HepG2 (cell line): ENCODE measurements at regions not wholly inside any gene's neighbourhood (a gene's known extent, or its start where the extent isn't known, plus 50 kb on each side); places are given as distances from the start of the nearest gene placed in this dataset.

Source experiments
- BHLHE40 ChIP-seq: IDR thresholded peaks from 2 replicates; pipeline ENCODE4 v1.6.1; 2011; ENCODE audit warnings: low read length, improper control_type of control experiment
- NFE2L2 ChIP-seq: fragments of 150-350 bp; IDR thresholded peaks from 2 replicates; pipeline ENCODE4 v1.6.1; 2014; ENCODE audit warnings: low read length
- TBP ChIP-seq: sonication (generic); formaldehyde crosslinking; IDR thresholded peaks from 2 replicates; pipeline ENCODE4 v1.5.0; 2020; ENCODE audit warnings: missing genetic modification reagents
- TF ChIP-seq, protein P1 (sequence below): sonication (generic); formaldehyde crosslinking; IDR thresholded peaks from 2 replicates; pipeline ENCODE4 v1.8.0; 2022; ENCODE audit warnings: missing genetic modification reagents, mild to moderate bottlenecking, moderate library complexity, borderline replicate concordance
- TF ChIP-seq, protein P2 (sequence below): sonication (generic); formaldehyde crosslinking; IDR thresholded peaks from 2 replicates; pipeline ENCODE4 v1.5.0; 2020; ENCODE audit warnings: mild to moderate bottlenecking, missing genetic modification reagents, moderate library complexity

DNA sequence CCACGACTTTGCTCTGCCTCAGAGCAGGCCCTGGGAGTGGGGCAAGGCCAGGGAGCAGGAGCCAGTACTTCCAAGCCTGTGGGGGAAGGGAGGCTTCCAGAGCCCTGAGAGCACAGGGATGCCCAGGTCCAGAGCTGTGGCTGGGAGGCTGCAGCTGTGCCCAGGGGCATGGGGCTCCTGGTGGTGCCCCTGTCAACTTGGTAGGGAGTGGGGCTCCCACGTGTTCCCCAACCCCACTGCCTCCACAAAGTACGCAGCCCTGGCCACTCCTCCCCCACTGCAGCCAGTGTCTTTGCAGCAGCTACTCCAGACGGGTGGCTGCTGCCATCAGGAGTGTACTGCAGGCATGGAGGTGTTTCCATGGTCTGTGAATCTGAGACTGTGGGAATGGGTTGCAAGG lies 294.1 kb upstream of the SNX7 start:
- TF ChIP-seq, protein P1, sequence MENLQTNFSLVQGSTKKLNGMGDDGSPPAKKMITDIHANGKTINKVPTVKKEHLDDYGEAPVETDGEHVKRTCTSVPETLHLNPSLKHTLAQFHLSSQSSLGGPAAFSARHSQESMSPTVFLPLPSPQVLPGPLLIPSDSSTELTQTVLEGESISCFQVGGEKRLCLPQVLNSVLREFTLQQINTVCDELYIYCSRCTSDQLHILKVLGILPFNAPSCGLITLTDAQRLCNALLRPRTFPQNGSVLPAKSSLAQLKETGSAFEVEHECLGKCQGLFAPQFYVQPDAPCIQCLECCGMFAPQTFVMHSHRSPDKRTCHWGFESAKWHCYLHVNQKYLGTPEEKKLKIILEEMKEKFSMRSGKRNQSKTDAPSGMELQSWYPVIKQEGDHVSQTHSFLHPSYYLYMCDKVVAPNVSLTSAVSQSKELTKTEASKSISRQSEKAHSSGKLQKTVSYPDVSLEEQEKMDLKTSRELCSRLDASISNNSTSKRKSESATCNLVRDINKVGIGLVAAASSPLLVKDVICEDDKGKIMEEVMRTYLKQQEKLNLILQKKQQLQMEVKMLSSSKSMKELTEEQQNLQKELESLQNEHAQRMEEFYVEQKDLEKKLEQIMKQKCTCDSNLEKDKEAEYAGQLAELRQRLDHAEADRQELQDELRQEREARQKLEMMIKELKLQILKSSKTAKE (CRISPR knock-in tag) = no peak
- TF ChIP-seq BHLHE40 (no peak), NFE2L2 (no peak), TBP (CRISPR knock-in tag) (no peak)
- TF ChIP-seq, protein P2, sequence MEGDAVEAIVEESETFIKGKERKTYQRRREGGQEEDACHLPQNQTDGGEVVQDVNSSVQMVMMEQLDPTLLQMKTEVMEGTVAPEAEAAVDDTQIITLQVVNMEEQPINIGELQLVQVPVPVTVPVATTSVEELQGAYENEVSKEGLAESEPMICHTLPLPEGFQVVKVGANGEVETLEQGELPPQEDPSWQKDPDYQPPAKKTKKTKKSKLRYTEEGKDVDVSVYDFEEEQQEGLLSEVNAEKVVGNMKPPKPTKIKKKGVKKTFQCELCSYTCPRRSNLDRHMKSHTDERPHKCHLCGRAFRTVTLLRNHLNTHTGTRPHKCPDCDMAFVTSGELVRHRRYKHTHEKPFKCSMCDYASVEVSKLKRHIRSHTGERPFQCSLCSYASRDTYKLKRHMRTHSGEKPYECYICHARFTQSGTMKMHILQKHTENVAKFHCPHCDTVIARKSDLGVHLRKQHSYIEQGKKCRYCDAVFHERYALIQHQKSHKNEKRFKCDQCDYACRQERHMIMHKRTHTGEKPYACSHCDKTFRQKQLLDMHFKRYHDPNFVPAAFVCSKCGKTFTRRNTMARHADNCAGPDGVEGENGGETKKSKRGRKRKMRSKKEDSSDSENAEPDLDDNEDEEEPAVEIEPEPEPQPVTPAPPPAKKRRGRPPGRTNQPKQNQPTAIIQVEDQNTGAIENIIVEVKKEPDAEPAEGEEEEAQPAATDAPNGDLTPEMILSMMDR (CRISPR knock-in tag) = no peak
